ENCODE measurements at regions not wholly inside any gene's neighbourhood (a gene's known extent, or its start where the extent isn't known, plus 50 kb on each side); places are given as distances from the start of the nearest gene placed in this dataset.

- H3K79me2 ChIP-seq (ENCODE audit: insufficient read depth, low read length) = no peaks in the 10 kb centered on the region
- H3K4me1 ChIP-seq (ENCODE audit: insufficient read depth, low read length, poor library complexity, severe bottlenecking) = no peaks in the 10 kb centered on the region
- H3K9me2 ChIP-seq (replicated peaks; ENCODE audit: low read depth, low read length) = no peaks in the 10 kb centered on the region
- no peaks in the 10 kb centered on the region for H3F3A ChIP-seq (ENCODE audit: low read depth)
- no peaks in the 10 kb centered on the region for H3K9me3 ChIP-seq (ENCODE audit: insufficient read depth, low read depth, low read length)
- no peak overlapping the region for H3K9ac ChIP-seq (ENCODE audit: low read depth, low read length, poor library complexity, severe bottlenecking)
- H3K36me3 ChIP-seq (ENCODE audit: insufficient read depth, low read length) = no peaks in the 10 kb centered on the region
- no peak overlapping the region for H2AFZ ChIP-seq (ENCODE audit: low read length)
- H3K27me3 ChIP-seq (ENCODE audit: insufficient read depth, low read length, poor library complexity, severe bottlenecking) = no peaks in the 10 kb centered on the region
- no peaks in the 10 kb centered on the region for H4K20me1 ChIP-seq (ENCODE audit: insufficient read depth, low read length, poor library complexity, severe bottlenecking)
- no peak overlapping the region for H3K4me3 ChIP-seq (ENCODE audit: low read length, poor library complexity, severe bottlenecking)
- no peak for TF ChIP-seq CTCF (conservative IDR thresholded peaks at IDR 0.05; ENCODE audit: low read length)
- no peak overlapping the region for H3K4me2 ChIP-seq (ENCODE audit: low read depth, low read length, poor library complexity, severe bottlenecking)
Measured at GRCh38 chr4:24160358-24160757, 270.5 kb upstream of the PPARGC1A start.

DNA sequence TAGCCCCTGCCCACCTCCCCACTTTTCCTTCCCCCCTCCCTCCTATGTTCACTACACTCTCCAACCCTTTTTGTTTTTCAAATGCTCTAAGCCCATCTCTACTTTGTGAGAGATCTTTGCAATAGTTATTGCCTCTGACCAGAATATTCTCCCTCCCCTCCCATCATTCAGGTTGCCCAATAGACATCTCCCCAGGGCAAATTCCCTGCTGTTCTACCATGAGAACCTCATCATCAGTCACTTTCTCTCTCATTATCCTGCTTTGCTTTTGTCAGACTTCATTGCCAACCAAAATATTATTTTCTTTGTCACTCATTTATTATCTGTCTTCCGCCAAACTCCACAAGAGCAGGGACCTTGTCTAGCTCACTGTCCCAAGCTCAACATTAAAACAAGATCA is 268.2 kb upstream of the PPARGC1A start:
- Histone ChIP-seq H3K4me3 (ENCODE audit: low read length, poor library complexity, severe bottlenecking) (no peak overlapping the region), H3K79me2 (ENCODE audit: insufficient read depth, low read length) (no peaks in the 10 kb centered on the region), H3K4me1 (ENCODE audit: insufficient read depth, low read length, poor library complexity, severe bottlenecking) (no peaks in the 10 kb centered on the region), H3K9me3 (ENCODE audit: insufficient read depth, low read depth, low read length) (no peaks in the 10 kb centered on the region; the same call in 1 of the 2 replicates), H3K9ac (ENCODE audit: low read depth, low read length, poor library complexity, severe bottlenecking) (no peak overlapping the region), H3F3A (ENCODE audit: low read depth) (no peaks in the 10 kb centered on the region), H3K27me3 (ENCODE audit: insufficient read depth, low read length, poor library complexity, severe bottlenecking) (no peaks in the 10 kb centered on the region), H3K9me2 (replicated peaks; ENCODE audit: low read depth, low read length) (no peaks in the 10 kb centered on the region), H2AFZ (ENCODE audit: low read length) (no peak overlapping the region), H3K36me3 (ENCODE audit: insufficient read depth, low read length) (no peaks in the 10 kb centered on the region), H4K20me1 (ENCODE audit: insufficient read depth, low read length, poor library complexity, severe bottlenecking) (no peaks in the 10 kb centered on the region), H3K4me2 (ENCODE audit: low read depth, low read length, poor library complexity, severe bottlenecking) (no peak overlapping the region)
- TF ChIP-seq EZH2phosphoT487 (IDR thresholded peaks at IDR 0.05; ENCODE audit: borderline replicate concordance) (no peak), CTCF (conservative IDR thresholded peaks at IDR 0.05; ENCODE audit: low read length) (no peak)

GRCh38 chr4:24150034-24150433 is 260.2 kb upstream of the PPARGC1A start:
- no peaks in the 10 kb centered on the region for H3K79me2 ChIP-seq (ENCODE audit: insufficient read depth, low read length)
- H3K4me1 ChIP-seq (ENCODE audit: insufficient read depth, low read length, poor library complexity, severe bottlenecking) = no peaks in the 10 kb centered on the region
- H2AFZ ChIP-seq (ENCODE audit: low read length) = no peak overlapping the region
- H3K9me3 ChIP-seq (ENCODE audit: insufficient read depth, low read depth, low read length) = no peaks in the 10 kb centered on the region; the same call in 1 of the 2 replicates
- H3K9ac ChIP-seq (ENCODE audit: low read depth, low read length, poor library complexity, severe bottlenecking) = no peak overlapping the region
- TF ChIP-seq CTCF (conservative IDR thresholded peaks at IDR 0.05; ENCODE audit: low read length) = no peak
- TF ChIP-seq EZH2phosphoT487 (IDR thresholded peaks at IDR 0.05; ENCODE audit: borderline replicate concordance) = no peak
- H3F3A ChIP-seq (ENCODE audit: low read depth) = no peaks in the 10 kb centered on the region
- H3K4me2 ChIP-seq (ENCODE audit: low read depth, low read length, poor library complexity, severe bottlenecking) = no peak overlapping the region
- H3K27me3 ChIP-seq (ENCODE audit: insufficient read depth, low read length, poor library complexity, severe bottlenecking) = no peaks in the 10 kb centered on the region
- no peaks in the 10 kb centered on the region for H3K36me3 ChIP-seq (ENCODE audit: insufficient read depth, low read length)
- H3K4me3 ChIP-seq (ENCODE audit: low read length, poor library complexity, severe bottlenecking) = no peak overlapping the region
- no peaks in the 10 kb centered on the region for H3K9me2 ChIP-seq (replicated peaks; ENCODE audit: low read depth, low read length)
- H4K20me1 ChIP-seq (ENCODE audit: insufficient read depth, low read length, poor library complexity, severe bottlenecking) = no peaks in the 10 kb centered on the region
